ENCODE measurements at regions not wholly inside any gene's neighbourhood (a gene's known extent, or its start where the extent isn't known, plus 50 kb on each side); places are given as distances from the start of the nearest gene placed in this dataset.

DNA sequence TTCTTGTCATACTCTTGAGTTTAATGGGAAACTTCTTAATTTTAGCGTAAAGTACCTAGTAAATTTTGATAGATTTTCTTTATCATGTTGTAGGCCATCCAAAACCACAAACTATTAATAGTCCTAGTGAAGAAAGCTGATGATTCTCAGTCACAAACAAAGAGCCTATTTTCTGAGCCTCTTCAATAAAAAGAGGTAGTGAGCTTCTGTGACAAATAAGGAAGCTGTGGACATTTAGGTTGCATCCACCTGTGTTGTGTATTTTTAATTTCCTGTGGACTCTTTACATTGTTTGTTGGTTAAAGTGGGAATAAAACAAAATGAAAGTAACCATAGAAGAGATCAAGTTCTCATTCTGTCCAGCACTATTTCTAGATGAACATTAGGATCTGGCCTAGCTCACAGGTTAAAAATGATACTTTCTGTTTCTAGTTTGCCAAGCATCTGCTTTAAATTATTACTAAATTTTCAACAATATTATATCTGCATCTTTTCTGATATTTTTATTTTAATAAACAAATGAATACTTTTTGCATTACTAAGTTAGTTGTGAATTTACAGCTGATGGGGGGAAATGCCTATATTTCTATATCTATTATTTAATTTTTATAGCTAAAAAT, 702.2 kb upstream of the ADGRL4 start:
- TF ChIP-seq, protein P1, sequence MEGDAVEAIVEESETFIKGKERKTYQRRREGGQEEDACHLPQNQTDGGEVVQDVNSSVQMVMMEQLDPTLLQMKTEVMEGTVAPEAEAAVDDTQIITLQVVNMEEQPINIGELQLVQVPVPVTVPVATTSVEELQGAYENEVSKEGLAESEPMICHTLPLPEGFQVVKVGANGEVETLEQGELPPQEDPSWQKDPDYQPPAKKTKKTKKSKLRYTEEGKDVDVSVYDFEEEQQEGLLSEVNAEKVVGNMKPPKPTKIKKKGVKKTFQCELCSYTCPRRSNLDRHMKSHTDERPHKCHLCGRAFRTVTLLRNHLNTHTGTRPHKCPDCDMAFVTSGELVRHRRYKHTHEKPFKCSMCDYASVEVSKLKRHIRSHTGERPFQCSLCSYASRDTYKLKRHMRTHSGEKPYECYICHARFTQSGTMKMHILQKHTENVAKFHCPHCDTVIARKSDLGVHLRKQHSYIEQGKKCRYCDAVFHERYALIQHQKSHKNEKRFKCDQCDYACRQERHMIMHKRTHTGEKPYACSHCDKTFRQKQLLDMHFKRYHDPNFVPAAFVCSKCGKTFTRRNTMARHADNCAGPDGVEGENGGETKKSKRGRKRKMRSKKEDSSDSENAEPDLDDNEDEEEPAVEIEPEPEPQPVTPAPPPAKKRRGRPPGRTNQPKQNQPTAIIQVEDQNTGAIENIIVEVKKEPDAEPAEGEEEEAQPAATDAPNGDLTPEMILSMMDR (IDR thresholded peaks at IDR 0.05): no peak
- DNase-seq: no peak
- no CpG with 5 or more reads among the region's 1 CpG for WGBS (ENCODE audit: insufficient coverage)
- no peak overlapping the region for H3K4me3 Mint-ChIP-seq
- Histone ChIP-seq H3K79me2 (ENCODE audit: insufficient read depth, low read length) (no peaks in the 10 kb centered on the region), H3K27ac (ENCODE audit: low read depth in 1 of 2, low read length in 2 of 2) (no peak overlapping the region), H3K4me2 (replicated peaks; ENCODE audit: extremely low read depth, low read length, poor library complexity, severe bottlenecking) (no peak overlapping the region), H3K9me3 (replicated peaks in 1 of 2; ENCODE audit: control insufficient read depth in 1 of 2, insufficient read depth in 1 of 2, low read length in 2 of 2) (peaks cover 17 to 25% of the 10 kb centered on the region in 2 donors), H3K4me1 (ENCODE audit: control insufficient read depth in 1 of 2, insufficient read depth in 2 of 2, low read length in 2 of 2) (no peaks in the 10 kb centered on the region), H3K36me3 (replicated peaks in 1 of 2; ENCODE audit: control insufficient read depth in 1 of 2, insufficient read depth in 2 of 2, low read length in 2 of 2) (no peaks in the 10 kb centered on the region), H2AFZ (ENCODE audit: insufficient read depth, low read depth, low read length, poor library complexity, severe bottlenecking) (no peak overlapping the region), H3K9ac (ENCODE audit: insufficient read depth, low read length, poor library complexity, severe bottlenecking) (no peak overlapping the region), H3K4me3 (replicated peaks in 1 of 3; ENCODE audit: low read depth in 2 of 3, low read length in 3 of 3) (no peak overlapping the region), H4K20me1 (ENCODE audit: insufficient read depth, low read length) (no peaks in the 10 kb centered on the region), H3K27me3 (ENCODE audit: control insufficient read depth in 2 of 2, insufficient read depth in 2 of 2, low read length in 2 of 2) (no peaks in the 10 kb centered on the region)
- peaks cover 2 to 11% (median 8%) of the 10 kb centered on the region in 7 donors for H3K9me3 Mint-ChIP-seq
- intact Hi-C loops (cut with micrococcal nuclease): no loop called here
- H3K4me1 Mint-ChIP-seq: no peaks in the 10 kb centered on the region
- no peaks in the 10 kb centered on the region for H3K36me3 Mint-ChIP-seq
- no peak overlapping the region for H3K27ac Mint-ChIP-seq
- no peaks in the 10 kb centered on the region for H3K27me3 Mint-ChIP-seq (ENCODE audit: low read depth in 3 of 3)

DNA sequence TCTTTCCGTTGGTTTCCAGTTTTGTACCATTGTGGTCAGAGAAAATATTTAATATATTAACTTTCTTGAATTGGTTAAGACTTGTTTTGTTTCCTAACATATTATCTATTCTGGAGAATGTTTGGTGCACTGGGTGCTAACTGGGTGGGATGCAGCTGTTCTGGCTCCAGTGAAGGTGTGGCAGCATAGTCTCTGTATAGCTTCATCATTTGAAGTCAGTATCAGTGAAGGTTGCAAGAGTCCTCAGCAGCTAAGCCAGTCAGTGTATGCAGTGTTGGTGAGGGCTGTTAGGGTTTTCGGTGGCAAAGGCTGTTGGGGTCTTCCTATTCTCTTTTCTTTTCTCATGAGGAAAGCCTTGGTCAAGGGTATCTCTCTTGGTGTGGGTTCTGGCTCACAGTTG, 698.7 kb upstream of the ADGRL4 start:
- TF ChIP-seq, protein P1 (IDR thresholded peaks at IDR 0.05): no peak
- no peak overlapping the region for H3K9ac ChIP-seq (ENCODE audit: insufficient read depth, low read length, poor library complexity, severe bottlenecking)
- no peaks in the 10 kb centered on the region for H3K36me3 ChIP-seq (replicated peaks in 1 of 2; ENCODE audit: control insufficient read depth in 1 of 2, insufficient read depth in 2 of 2, low read length in 2 of 2)
- H3K27me3 ChIP-seq (ENCODE audit: control insufficient read depth in 2 of 2, insufficient read depth in 2 of 2, low read length in 2 of 2): no peaks in the 10 kb centered on the region
- no peaks in the 10 kb centered on the region for H3K79me2 ChIP-seq (ENCODE audit: insufficient read depth, low read length)
- no peaks in the 10 kb centered on the region for H3K4me1 ChIP-seq (ENCODE audit: control insufficient read depth in 1 of 2, insufficient read depth in 2 of 2, low read length in 2 of 2)
- H3K4me2 ChIP-seq (replicated peaks; ENCODE audit: extremely low read depth, low read length, poor library complexity, severe bottlenecking): no peak overlapping the region
- WGBS (ENCODE audit: insufficient coverage): 83% methylated on average over 1 of the region's 2 CpGs
- Mint-ChIP-seq H3K36me3 (no peaks in the 10 kb centered on the region), H3K4me3 (no peak overlapping the region), H3K27me3 (ENCODE audit: low read depth in 3 of 3) (peaks cover 0 to 1% (median 0%) of the 10 kb centered on the region in 3 donors), H3K27ac (no peak overlapping the region), H3K4me1 (no peaks in the 10 kb centered on the region), H3K9me3 (peaks cover 4 to 31% (median 13%) of the 10 kb centered on the region in 7 donors)
- DNase-seq: no peak
- H3K27ac ChIP-seq (ENCODE audit: low read depth in 1 of 2, low read length in 2 of 2): no peak overlapping the region
- no peaks in the 10 kb centered on the region for H4K20me1 ChIP-seq (ENCODE audit: insufficient read depth, low read length)
- H2AFZ ChIP-seq (ENCODE audit: insufficient read depth, low read depth, low read length, poor library complexity, severe bottlenecking): no peak overlapping the region
- no peak overlapping the region for H3K4me3 ChIP-seq (replicated peaks in 1 of 3; ENCODE audit: low read depth in 2 of 3, low read length in 3 of 3)
- intact Hi-C loops (cut with micrococcal nuclease): no loop called here
- H3K9me3 ChIP-seq (replicated peaks in 1 of 2; ENCODE audit: control insufficient read depth in 1 of 2, insufficient read depth in 1 of 2, low read length in 2 of 2): peaks cover 12% of the 10 kb centered on the region in 2 donors
